NCI-H1105 treated with DMSO at 0.1 percent for 48 hours (cell line): ENCODE measurements at regions not wholly inside any gene's neighbourhood (a gene's known extent, or its start where the extent isn't known, plus 50 kb on each side); places are given as distances from the start of the nearest gene placed in this dataset.

Source experiments
- DNase-seq: peaks from one replicate; lab custom pipeline; 2025; lab: John Stamatoyannopoulos, UW

DNA sequence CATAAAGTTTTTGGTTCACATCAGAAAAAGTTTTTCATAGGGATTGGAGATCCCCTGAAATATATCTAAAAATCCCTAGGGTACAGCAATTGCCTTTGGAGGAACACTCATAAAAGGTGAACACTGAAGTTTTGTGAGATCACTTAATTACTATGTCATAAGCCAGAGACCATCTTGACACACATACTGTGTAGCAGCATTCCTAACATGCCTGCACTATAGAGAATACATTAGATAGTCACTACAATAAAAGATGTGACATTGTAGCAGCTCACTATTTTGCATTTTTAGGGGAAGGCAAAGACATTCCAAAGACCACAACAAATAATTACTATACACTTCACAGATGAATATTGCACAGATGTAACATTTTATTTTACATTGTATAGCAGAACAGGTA, 779.9 kb downstream of the KCNT2 start:
- no peak for DNase-seq

DNA sequence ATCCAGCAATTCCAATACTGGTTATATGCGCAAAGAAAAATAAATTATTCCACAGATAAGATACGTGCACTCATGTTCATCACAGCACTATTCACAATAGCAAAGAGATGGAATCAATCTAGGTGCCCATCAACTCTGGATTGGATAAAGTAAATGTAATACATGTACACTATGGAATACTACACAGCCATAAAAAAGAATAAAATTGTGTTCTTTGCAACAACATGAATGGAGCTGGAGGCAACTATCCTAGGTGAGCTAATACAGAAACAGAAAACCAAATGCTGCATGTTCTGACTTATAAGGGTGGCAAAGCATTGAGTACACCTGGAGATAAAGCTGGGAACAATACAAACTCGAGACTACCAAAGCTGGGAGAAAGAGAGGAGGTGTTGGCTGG, 787.3 kb downstream of the KCNT2 start:
- no peak for DNase-seq

DNA sequence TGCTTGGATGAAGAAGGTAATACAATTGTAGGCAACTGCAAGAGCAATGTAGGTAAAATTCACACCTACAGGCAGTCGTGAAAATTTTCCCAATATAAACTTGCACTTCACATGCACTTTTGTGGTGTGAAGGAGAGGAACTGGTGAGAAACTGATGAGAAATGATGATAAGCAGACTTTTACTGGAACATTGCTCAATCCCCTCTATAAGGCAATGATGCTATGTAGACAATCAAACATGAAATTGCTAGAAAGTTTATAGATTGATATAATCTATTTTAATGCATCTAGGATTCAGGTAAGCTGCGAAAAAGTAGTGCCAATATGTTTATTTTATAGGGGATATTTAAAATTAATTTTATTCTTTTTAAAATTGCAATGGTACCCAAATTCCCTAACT, 802.2 kb downstream of the KCNT2 start:
- no peak for DNase-seq

- DNase-seq = peak; percentile 10
Measured at GRCh38 chr1:195804547-195804946, 803.7 kb downstream of the KCNT2 start.

GRCh38 chr1:195799016-195799415, 809.2 kb downstream of the KCNT2 start:
- DNase-seq = no peak

GRCh38 chr1:195794225-195794624, 814.0 kb downstream of the KCNT2 start:
- DNase-seq = no peak

- DNase-seq = no peak
Measured at GRCh38 chr1:195791796-195792195, 816.4 kb downstream of the KCNT2 start.

GRCh38 chr1:195790514-195791168, 817.6 kb downstream of the KCNT2 start:
- DNase-seq = no peak

GRCh38 chr1:195789321-195789720, 818.9 kb downstream of the KCNT2 start:
- DNase-seq = no peak

- no peak for DNase-seq
Measured at GRCh38 chr1:195788721-195789120, 819.5 kb downstream of the KCNT2 start.

DNA sequence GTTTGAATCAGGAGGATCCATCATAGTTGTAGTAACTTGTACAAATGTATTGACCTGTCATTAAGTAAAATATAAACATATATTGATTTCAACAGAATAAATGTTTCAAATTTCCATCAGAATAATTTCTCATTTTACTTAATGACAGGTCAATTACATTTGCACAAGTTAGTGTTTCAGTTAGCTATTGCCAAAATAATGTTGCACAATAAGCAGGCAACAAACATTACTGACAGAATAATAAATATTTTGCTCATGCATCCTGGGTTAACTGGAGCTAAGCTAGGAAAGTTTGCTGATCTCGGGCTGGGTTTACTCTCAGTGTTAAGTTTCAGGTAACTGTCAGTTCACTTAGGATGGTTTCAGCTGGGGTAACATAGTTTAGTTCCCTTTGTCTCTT, 822.4 kb downstream of the KCNT2 start:
- no peak for DNase-seq

DNA sequence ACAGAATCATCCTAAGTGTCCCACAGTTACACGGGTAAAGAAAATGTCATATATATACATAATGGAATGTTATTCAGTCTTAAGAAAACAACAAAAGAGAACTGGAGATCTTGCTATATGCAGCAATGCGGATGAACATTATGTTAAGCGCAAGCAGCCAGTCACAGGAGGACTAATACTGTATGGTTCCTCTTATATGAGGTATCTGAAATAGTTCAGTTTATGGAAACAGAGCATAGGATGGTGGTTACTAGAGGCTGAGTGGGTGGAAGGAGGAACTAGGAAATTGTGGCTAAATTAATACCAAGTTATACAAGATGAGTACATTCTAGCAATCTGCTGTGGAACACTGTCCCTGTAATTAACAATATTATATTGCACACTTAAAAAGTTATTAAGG, 834.3 kb downstream of the KCNT2 start:
- no peak for DNase-seq

GRCh38 chr1:195769461-195769860, 838.8 kb downstream of the KCNT2 start:
- DNase-seq = no peak

DNA sequence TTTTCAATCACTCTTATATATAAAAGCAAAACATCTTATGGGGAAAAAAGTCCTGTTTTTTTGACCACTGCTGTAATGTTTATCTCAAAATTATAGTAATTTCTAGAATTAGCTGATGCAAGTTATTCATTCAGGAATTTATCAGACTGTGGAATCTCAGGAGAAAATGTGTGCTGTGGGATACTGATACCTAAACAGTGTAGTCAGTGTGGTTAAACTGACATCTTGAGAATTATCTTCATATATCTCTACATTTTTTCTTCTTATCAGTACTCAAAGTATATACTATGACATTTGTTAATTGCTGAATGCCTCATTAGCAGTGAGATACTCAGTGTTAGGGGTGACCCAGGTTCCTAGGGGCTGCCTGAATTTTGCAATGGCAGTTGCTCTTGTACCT, 839.3 kb downstream of the KCNT2 start:
- no peak for DNase-seq

DNA sequence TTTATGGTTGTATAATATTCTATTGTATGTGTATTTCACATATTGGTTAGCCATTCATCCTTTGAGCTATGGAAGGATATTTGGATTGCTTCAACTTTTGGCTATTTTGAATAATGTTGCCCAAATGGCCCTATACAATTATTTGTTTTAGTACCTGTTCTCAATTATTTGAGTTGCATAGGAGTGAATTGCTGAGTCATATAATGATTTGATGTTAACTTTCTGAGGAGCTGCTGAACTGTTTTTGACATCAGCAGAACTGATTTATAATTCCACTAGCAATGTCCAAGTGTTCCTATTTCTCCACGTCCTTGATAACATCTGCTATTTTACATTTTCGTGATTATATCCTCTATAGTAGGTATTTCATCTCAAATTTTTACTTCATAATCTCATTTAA, 839.9 kb downstream of the KCNT2 start:
- no peak for DNase-seq

GRCh38 chr1:195766709-195767108, 841.5 kb downstream of the KCNT2 start:
- DNase-seq = no peak

DNA sequence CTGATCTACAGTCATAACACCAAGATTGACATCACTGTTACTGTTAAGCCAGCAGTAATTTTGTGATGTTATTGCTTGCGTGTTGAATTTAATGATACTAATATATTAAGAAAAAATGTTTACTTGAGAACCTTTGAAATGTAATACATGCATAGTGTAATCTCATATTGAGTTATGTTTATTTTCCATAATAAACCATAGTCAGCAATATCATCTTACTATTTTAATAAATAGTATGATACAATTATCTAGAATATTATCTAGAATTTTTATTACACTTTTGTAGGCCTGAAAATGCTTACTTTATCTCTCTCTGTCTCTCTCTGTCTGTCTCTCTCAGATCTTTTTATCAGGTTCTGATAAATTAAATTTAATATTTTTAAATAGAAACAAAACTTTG, 843.1 kb downstream of the KCNT2 start:
- DNase-seq = no peak

DNA sequence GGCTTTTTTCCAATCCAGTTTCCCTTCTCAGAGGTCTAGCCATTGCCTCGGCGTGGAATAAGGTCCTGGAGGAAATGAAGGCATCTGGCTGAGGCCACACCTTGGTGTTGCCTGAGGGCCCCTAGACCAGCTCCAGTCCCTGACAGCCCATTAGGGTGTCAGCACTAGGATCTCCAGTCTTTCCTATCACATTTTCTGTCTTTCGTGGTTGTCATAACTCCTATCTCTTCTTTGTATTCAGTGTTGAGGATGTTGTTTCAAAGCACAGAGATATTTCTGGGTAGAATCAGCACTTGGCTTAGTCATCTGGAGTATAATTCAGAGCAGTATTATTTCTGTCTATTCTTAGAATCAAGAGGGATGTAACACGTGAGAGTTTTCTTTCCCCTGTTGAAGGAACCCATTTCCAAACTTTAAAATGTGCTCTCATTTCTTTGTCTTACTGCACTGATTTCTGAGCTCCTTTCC, 844.3 kb downstream of the KCNT2 start:
- DNase-seq = no peak

DNA sequence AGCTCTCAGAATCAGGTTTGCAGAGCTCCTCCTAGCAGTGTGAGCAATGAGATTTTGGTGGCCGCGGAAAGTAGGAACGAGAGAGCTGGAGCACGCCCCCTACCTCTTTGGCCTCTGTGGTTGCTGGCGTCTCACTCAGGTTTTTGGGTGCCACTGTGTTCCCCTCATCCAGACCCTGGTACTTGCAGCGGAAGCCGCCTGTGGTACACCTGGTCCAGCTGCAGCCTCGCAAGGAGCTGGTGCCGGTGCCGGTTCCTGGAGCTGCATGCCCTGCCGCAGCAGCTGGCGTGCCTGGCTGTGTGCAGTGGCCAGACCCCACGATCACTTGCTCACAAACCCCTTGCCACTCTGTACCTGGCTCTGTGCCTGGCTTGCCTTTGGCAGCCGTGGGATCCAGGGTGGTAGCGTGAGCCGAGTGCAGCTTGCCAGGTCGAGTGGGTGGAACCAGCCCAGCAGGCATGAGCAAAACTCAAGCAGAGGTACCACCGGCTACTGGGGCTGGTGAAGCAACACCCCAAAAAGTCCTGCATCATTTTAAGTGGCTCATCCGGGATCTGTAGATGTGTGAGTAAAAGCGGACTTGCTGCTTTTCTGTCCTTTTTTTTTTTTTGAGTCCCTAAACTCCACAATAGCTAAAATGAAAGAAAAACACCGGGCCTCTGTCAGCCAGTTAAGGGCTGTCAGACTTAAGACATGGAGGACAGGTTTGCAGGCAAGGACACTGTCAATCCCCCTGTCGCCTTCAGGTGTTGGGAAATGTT, 844.9 kb downstream of the KCNT2 start:
- peak; percentile 58 for DNase-seq

DNA sequence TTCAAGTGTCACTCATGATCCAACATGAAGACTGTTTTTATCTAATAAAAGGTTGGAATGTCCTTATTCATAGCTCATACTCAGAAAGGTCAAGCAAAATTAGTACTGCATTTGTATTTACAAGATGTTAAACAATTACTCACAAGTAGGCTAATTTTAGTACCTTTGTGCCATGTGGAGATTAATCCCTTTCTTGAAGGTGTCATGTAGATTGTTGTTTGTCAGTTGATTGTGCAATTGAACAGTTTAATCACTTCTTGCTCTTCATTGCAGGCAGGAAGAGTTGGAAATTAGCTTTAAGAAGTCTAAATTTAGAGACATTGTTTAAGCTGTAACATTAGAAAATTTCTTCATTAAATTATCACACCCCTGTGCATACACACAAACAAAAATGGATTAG, 847.1 kb downstream of the KCNT2 start:
- no peak for DNase-seq

DNA sequence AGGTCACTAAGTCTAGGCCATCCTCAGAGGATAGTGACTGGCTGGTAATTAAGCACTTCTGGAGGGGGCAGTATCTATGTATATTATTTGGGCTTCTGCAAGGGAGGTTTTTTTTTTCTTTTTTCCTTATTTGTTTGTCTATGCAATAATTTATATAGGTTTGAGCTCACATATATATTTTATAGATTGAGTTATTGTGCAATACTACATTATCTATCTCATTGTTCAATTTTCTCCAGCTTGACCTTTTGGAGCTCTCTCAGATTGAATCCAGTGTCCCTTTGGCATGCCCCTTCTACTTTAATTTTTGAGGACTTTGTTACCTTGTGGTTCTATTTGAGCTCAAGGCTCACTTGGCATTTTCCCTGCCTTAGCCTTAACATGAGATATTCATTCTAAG, 852.1 kb downstream of the KCNT2 start:
- DNase-seq = no peak

- no peak for DNase-seq
Measured at GRCh38 chr1:195754874-195755273, 853.4 kb downstream of the KCNT2 start.

GRCh38 chr1:195754303-195754702, 853.9 kb downstream of the KCNT2 start:
- no peak for DNase-seq

- DNase-seq = no peak
Measured at GRCh38 chr1:195748969-195749368, 859.3 kb downstream of the KCNT2 start.
